Islet precursor cell (in vitro differentiated cells): ENCODE measurements at regions not wholly inside any gene's neighbourhood (a gene's known extent, or its start where the extent isn't known, plus 50 kb on each side); places are given as distances from the start of the nearest gene placed in this dataset.
"Not testable (repeated sequence)": the region's sequence is repeated elsewhere in the genome, so short reads cannot be mapped to it uniquely, and the experiment has no call there.

Source experiments
- DNase-seq: peaks from one replicate; pipeline ENCODE4 v3.0.0-alpha.2; 2018

- no peak for DNase-seq
Observed at GRCh38 chr3:174462916-174463315, 396.2 kb upstream of the NAALADL2 start.

- DNase-seq = no peak
Observed at GRCh38 chr3:174465177-174465576, 394.0 kb upstream of the NAALADL2 start.

DNA sequence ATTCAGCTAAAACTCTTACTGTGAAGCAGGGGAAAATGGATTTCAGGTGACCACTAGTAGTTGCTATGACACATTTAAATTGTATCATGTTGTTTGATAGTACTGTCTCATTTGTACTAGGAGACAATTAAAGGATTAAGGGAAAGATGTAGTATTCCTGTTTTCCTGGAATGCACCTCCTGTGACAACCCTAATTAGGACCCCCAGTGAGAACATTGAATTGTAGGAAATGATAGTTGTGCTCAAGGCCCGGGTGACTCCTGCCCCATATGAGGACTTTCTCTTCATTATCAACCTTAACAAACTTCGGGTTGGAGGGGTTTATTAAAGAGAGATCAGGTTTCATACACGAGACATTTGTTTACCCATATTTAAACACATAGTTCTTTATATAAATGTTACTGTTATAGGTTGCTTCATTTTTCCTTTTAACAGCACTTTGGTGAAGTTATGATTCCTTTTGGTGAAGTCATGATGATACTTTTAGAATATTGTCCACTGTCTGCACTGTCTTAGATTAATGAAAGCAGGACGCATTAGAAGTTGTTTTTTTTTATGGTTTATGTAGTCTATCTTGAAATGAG, 392.6 kb upstream of the NAALADL2 start:
- no peak for DNase-seq

DNA sequence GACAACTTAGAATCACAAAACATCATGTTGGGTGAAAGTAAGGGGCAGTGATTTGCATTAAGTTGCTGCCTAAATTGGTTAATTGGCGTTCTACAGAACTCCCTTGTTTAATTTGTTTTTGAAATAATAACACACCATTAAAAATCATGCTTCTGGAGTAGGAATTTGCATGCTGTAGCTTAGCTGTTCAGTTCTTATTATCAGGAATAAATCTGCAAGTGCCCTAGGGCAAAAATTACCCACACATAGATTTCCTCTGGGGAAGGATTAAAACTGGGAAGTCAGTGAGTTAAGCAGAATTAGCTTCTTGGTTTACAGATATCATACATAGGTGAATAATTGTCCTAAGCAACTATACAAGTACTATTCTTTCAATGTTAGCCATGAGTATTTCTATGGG, 381.6 kb upstream of the NAALADL2 start:
- DNase-seq = no peak

GRCh38 chr3:174480767-174481166, 378.4 kb upstream of the NAALADL2 start:
- DNase-seq = no peak

DNA sequence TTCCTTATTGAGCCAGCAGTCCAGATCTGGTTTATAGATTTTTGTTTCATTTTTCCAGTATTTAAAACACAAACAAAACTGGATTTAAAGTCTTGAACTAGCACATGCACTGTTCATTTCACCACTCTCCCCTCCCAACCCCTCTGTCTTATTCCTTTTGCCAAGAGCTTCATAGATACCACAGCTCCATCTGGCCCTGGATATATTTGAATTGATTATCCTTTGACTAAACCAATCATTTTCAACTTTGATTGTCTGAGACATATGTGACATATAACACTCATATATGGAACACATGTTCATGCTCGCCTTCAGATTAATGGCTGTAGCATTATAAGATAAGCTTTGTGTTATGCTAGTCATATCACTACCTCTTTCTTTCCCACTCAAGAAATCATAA, 376.6 kb upstream of the NAALADL2 start:
- DNase-seq = no peak

GRCh38 chr3:174483254-174483653, 375.9 kb upstream of the NAALADL2 start:
- DNase-seq = no peak

GRCh38 chr3:174483856-174484255, 375.3 kb upstream of the NAALADL2 start:
- DNase-seq = not testable (repeated sequence)

DNA sequence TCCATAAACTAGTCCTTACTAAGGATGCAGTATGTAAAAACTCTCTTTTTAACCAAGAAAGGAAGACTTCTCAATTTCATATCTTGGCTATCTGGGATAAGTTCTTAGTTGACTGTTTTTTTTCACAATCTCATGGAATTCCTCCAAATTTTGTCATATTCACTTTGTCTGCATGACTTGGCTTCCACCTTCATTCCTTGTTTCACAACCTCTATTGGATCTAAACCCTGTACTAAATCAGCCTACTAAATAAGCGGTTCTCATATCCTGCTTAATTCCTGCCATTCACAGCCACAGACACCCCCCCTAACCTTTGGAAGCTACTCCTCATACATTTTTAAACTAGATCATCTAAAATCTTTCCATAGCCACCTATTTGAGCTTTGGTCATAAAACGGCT, 370.6 kb upstream of the NAALADL2 start:
- DNase-seq = no peak

DNA sequence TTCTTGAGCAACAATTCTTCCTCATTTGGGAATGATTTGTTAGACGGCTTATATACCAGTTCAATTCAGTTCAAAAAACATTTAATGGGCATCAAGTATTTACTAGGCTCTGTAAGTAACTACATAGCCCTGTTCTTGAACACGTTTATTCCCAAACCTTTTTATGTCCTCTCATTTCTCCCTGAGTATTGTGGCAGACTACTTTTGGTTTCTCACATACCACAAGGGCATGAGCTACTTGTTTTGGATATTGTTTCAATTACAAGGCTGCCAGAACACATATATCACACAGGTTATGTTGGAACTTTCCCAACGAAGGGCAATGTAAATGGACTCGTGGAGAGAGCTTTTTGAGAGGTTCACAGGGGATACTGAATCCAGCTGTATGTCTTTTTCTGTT, 363.8 kb upstream of the NAALADL2 start:
- no peak for DNase-seq

DNA sequence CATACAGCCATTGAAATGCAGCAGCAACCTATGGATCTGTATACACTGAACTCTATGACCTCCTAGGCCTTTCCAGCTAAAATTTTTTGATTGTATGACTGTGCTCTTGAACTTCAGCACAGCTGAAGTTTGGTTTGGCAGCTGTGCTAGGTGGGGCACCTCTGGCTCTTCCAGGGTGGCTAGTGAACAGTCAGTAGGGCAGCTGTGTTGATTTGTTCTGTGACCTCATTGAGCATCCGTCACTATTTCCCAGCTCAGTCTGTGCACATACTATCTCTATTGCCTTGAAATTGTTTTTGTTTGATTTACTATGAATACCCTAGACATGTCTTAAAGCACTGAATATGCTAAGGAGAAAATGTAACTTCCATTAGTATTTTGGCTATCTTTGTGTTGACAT, 363.2 kb upstream of the NAALADL2 start:
- no peak for DNase-seq

GRCh38 chr3:174498638-174499037, 360.5 kb upstream of the NAALADL2 start:
- no peak for DNase-seq

- DNase-seq = no peak
Observed at GRCh38 chr3:174505266-174505665, 353.9 kb upstream of the NAALADL2 start.

DNA sequence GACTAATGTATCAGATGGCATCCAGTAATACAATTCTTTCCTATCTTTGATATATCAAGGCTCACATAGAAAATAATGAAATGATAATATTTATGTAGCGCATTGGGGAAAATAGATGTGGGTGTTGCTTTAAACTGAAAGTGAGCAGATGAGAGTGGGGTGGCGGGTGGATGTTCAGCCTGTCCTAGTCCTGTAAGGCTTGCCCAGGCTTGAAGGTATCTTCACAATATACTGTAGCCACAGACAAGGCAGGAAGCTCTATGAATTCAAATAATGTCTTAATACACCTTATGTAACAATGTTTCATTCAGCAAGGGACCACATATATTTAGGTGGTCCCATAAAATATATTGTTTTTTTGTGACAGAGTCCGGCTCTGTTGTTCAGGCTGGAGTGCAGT, 334.9 kb upstream of the NAALADL2 start:
- no peak for DNase-seq

GRCh38 chr3:174529298-174529697, 329.8 kb upstream of the NAALADL2 start:
- DNase-seq = peak; percentile 48

GRCh38 chr3:174531262-174531982, 327.7 kb upstream of the NAALADL2 start:
- DNase-seq = no peak

- no peak for DNase-seq
Observed at GRCh38 chr3:174532216-174532615, 326.9 kb upstream of the NAALADL2 start.

- no peak for DNase-seq
Observed at GRCh38 chr3:174532776-174533175, 326.4 kb upstream of the NAALADL2 start.

DNA sequence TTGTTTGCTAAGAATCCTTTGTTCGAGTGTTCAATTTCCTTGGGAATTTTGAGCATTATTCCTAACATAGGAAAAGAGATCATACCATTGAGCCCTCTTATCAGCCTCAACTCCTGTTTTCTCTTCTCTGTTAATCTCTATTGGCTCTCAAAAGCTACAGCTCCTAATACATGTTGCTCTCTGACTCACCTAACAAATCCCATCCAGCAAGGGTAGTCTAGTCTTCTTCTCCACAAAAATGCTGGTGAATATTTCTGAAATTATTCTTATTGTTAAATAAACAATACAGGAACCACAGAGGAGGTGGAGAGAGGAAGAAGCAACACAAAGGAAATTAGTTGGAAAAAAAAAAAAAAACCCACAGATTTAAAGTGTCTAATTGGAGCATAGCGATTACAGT, 325.8 kb upstream of the NAALADL2 start:
- no peak for DNase-seq

DNA sequence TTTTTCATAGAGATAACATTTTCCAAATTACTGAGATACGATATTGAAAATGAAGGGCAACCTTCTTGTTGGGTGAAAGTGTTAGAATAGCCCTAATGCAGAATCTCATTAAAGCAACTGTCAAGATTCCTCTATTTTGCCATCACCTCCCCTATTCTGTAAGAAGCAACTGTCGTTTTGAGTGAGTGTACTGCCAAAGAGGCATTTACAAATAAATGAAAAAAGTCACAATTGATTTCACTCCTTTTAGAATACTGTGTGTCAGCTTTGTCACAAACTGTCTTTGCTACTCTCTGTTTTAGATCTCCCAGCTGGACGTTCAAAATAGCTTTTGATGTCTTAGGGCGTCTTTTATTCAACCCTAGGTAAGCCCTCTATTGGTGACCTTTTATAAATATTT, 322.8 kb upstream of the NAALADL2 start:
- DNase-seq = no peak

- no peak for DNase-seq
Observed at GRCh38 chr3:174538151-174538550, 321.0 kb upstream of the NAALADL2 start.

DNA sequence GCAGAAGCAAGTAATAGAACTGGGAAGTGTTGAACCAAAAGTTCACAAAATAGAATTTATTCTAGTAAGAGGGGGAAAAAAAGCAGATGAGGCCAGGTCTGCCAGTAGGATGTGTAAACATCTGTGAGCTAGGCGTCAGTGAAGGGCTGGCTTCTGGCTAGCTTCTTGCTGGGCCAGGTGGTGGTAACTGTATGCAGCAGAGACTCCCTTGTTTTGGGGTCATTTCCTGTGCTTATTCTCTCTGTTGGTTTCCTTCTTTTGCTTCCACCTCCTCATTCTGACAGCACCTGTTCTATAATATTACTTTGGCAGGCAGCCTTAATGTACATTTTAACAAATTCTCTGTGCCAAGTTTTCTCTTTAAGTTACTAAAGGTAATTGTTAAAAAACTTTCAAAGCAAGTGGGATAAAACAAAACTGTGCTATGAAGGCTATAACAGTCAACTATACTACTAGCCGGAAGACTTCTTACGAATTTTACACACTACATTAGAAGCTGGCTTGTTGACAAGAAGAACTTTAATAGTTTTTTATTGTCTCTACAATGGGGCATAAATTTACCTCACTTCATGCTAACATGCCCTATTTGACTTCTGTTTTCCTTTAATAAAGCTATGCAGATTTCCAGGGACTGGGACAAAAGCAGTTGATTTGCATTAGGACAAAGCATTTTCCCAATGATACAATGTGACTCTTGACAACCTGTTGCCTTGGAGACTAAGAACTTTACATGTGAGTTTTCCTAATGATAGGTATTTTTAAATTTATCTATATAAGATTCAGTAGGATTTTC, 318.8 kb upstream of the NAALADL2 start:
- DNase-seq = no peak

GRCh38 chr3:174541708-174542315, 317.3 kb upstream of the NAALADL2 start:
- DNase-seq = no peak
